DOHH2 (cell line): ENCODE measurements at regions not wholly inside any gene's neighbourhood (a gene's known extent, or its start where the extent isn't known, plus 50 kb on each side); places are given as distances from the start of the nearest gene placed in this dataset.

Experiments used
- CTCF ChIP-seq: fragments of 200-600 bp; sonication (generic); IDR thresholded peaks from one replicate; pipeline ENCODE4 v1.5.1; 2014; ENCODE audit warnings: antibody characterized with exemption, mild to moderate bottlenecking, low read depth, low read length; ENCODE audit not compliant: poor library complexity, severe bottlenecking
- EZH2phosphoT487 ChIP-seq: fragments of 200-600 bp; sonication (generic); IDR thresholded peaks from 2 replicates; pipeline ENCODE4 v1.6.1; 2017; ENCODE audit warnings: borderline replicate concordance, mild to moderate bottlenecking, antibody characterized with exemption, low read length, moderate library complexity, mixed read lengths

- TF ChIP-seq CTCF (no peak), EZH2phosphoT487 (no peak)
These were observed 247.0 kb upstream of the SYT4 start for GRCh38 chr18:43524260-43524659.
